AG04450 (cell line): ENCODE measurements at regions not wholly inside any gene's neighbourhood (a gene's known extent, or its start where the extent isn't known, plus 50 kb on each side); places are given as distances from the start of the nearest gene placed in this dataset.

ENCODE experiments used
- CTCF ChIA-PET: fragments of 300-600, 350-600 bp; formaldehyde crosslinking; extraction: SDS; loops from one replicate; lab custom pipeline; 2022; ENCODE audit warnings: antibody characterized with exemption, inconsistent platforms; lab: Charles Lee
- POLR2A ChIA-PET: fragments of 350-600 bp; formaldehyde crosslinking; extraction: SDS; loops from one replicate; lab custom pipeline; 2021; ENCODE audit warnings: antibody characterized with exemption, inconsistent platforms; lab: Yijun Ruan, JAX
- DNase-seq: peaks from one replicate; pipeline ENCODE4 v3.0.0-alpha.2; 2011; ENCODE audit warnings: low read depth, low spot score
- H3K27ac ChIP-seq: one replicate; pipeline ENCODE4 v1.5.1; 2012; ENCODE audit warnings: low read depth, low read length, control low read depth
- H3K27me3 ChIP-seq: one replicate; pipeline ENCODE4 v1.6.0; 2012; ENCODE audit warnings: low read length; ENCODE audit not compliant: control insufficient read depth, insufficient read depth
- H3K4me3 ChIP-seq: 2 replicates; pipeline ENCODE4 v1.5.1; 2011; ENCODE audit warnings: mild to moderate bottlenecking, low read depth, low read length, control low read depth
- H3K9me3 ChIP-seq: 2 replicates; pipeline ENCODE4 v1.5.1; 2012; ENCODE audit warnings: low read length; ENCODE audit not compliant: control insufficient read depth, insufficient read depth
- CTCF ChIP-seq: IDR thresholded peaks from 2 replicates; pipeline ENCODE4 v1.5.1; 2011; ENCODE audit warnings: low read depth, low read length, control low read depth, inconsistent platforms

GRCh38 chr14:101491841-101492240, 69.5 kb upstream of the DIO3 start:
- no peak for TF ChIP-seq CTCF
- CTCF ChIA-PET = no interaction called here

GRCh38 chr14:101492716-101493115, 68.6 kb upstream of the DIO3 start:
- CTCF ChIA-PET = no interaction called here
- no peak for TF ChIP-seq CTCF

More at GRCh38 chr14:101491841-101492240, 69.5 kb upstream of the DIO3 start:
- Histone ChIP-seq H3K4me3 (no peak overlapping the region), H3K27ac (no peak overlapping the region), H3K27me3 (peaks cover 7% of the 10 kb centered on the region), H3K9me3 (peaks cover 8% of the 10 kb centered on the region)
- POLR2A ChIA-PET = no interaction called here
- no peak for DNase-seq

GRCh38 chr14:101494826-101495225, 66.5 kb upstream of the DIO3 start:
- Histone ChIP-seq H3K27me3 (peaks cover 13% of the 10 kb centered on the region), H3K4me3 (no peak overlapping the region), H3K27ac (no peak overlapping the region), H3K9me3 (peaks cover 8% of the 10 kb centered on the region)
- TF ChIP-seq CTCF = no peak
- DNase-seq = no peak
- ChIA-PET POLR2A (no interaction called here), CTCF (no interaction called here)

More at GRCh38 chr14:101492716-101493115, 68.6 kb upstream of the DIO3 start:
- H3K27ac ChIP-seq = no peak overlapping the region
- H3K27me3 ChIP-seq = peaks cover 7% of the 10 kb centered on the region
- POLR2A ChIA-PET = no interaction called here
- no peak for DNase-seq
- H3K4me3 ChIP-seq = no peak overlapping the region
- H3K9me3 ChIP-seq = peaks cover 8% of the 10 kb centered on the region

GRCh38 chr14:101495284-101495683, 66.0 kb upstream of the DIO3 start:
- Histone ChIP-seq H3K4me3 (no peak overlapping the region), H3K9me3 (peaks cover 8% of the 10 kb centered on the region), H3K27me3 (peaks cover 16% of the 10 kb centered on the region), H3K27ac (no peak overlapping the region)
- DNase-seq = no peak
- POLR2A ChIA-PET = no interaction called here
- TF ChIP-seq CTCF = no peak
- CTCF ChIA-PET = no interaction called here

- Histone ChIP-seq H3K4me3 (no peak overlapping the region), H3K27ac (no peak overlapping the region), H3K9me3 (peaks cover 8% of the 10 kb centered on the region), H3K27me3 (peaks cover 22% of the 10 kb centered on the region)
- no peak for TF ChIP-seq CTCF
- ChIA-PET CTCF (no interaction called here), POLR2A (no interaction called here)
- DNase-seq = no peak
Observed at GRCh38 chr14:101495827-101496775, 65.2 kb upstream of the DIO3 start.
